Pancreas (tissue), 10 donors: ENCODE measurements at regions not wholly inside any gene's neighbourhood (a gene's known extent, or its start where the extent isn't known, plus 50 kb on each side); places are given as distances from the start of the nearest gene placed in this dataset.

Experiments
- ATAC-seq, 4 donors: fragments of 200-7000 bp; cut with Tn5 transposase; one replicate each; pipeline versions ENCODE4 v1.8.0 to v1.9.1; 2020; ENCODE audit warnings: mild to moderate bottlenecking in 4 of 4, moderate library complexity in 4 of 4
- DNase-seq, 6 donors: peaks; one replicate each; pipeline ENCODE4 v3.0.0-alpha.2; 2020
- FAIRE-seq: peaks from 2 replicates; lab custom pipeline; 2012; peaks lifted over from hg19 to GRCh38; lab: Jason Lieb, UNC
- H3K27ac ChIP-seq, 4 donors: fragments of 200-600 bp; sonication (generic); 1 replicate in 3 of 4; 2 replicates in 1 of 4; pipeline versions ENCODE4 v1.5.0 to v1.8.0; 2020
- H3K27me3 ChIP-seq, 4 donors: fragments of 200-600 bp; one replicate each; pipeline ENCODE4 v1.8.0; 2021
- H3K36me3 ChIP-seq, 3 donors: fragments of 200-600 bp; sonication (generic) in 1 of 3; one replicate each; pipeline versions ENCODE4 v1.5.0 to v1.8.0; 2020 to 2021
- H3K4me1 ChIP-seq, 3 donors: fragments of 200-600 bp; one replicate each; pipeline ENCODE4 v1.8.0; 2021
- H3K4me3 ChIP-seq, 4 donors: fragments of 200-600 bp; sonication (generic) in 2 of 4; one replicate each; pipeline versions ENCODE4 v1.5.0 to v1.8.0; 2020 to 2021
- H3K9me3 ChIP-seq, 4 donors: fragments of 200-600 bp; one replicate each; pipeline ENCODE4 v1.8.0; 2021
- WGBS, 2 donors: extraction: QIAGEN DNeasy Blood & Tissue Kit; methylation state at CpG; one replicate each; pipeline ENCODE4 v1.1.7; 2013; 5-methylcytosine and 5-hydroxymethylcytosine counted together
- intact Hi-C, 3 donors: fragments of 100-400 bp; cut with DNase I; formaldehyde crosslinking; loops; one replicate each; pipeline versions ENCODE4 v1.11.1 to v1.14.2; 2022
- TF ChIP-seq, protein P1 (sequence below), 4 donors: fragments of 200-600 bp; sonication (generic) in 3 of 4; IDR thresholded peaks; one replicate each; pipeline versions ENCODE4 v1.5.0 to v1.8.0; 2021; ENCODE audit warnings: antibody characterized with exemption in 4 of 4
- donor health status: healthy with polysubstance abuse.
- donor health status: DM: no; HTN: no; CAD: no; lungs with moderate emphysema.
- donor health status: DM: no; HTN: no; CAD: no.
- donor health status: control.
- donor health status: control.
- donor health status: Bipolar disorder and iron deficiency.
- donor health status: DM: yes; HTN: yes; CAD: no.
- donor health status: DM: no; HTN: no; CAD: no.
- donor health status: DM: no; HTN: no; CAD: no.
- donor health status: DM: yes; HTN: yes; CAD: no.

DNA sequence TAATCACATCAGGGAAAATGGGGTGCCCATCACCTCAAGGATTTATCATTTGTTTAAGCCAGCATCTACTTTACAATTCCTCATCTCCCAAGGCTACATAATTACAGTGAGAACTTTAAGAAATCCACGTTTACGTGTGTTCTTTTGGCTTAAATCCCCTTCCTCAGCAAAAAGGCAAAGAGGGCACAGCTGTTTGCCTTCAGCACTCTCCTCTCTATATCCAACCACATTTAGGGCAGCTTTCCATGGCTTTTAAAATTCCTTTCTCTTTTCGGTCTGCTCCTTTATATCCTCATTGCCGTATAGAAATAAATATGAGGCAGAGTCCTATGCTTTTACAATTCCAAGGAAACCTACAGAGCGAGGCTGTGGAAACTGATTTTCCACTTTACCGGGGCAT is 175.9 kb downstream of the EMP1 start:
- Histone ChIP-seq H3K9me3 (no peaks in the 10 kb centered on the region), H3K4me1 (peaks cover 0 to 7% (median 0%) of the 10 kb centered on the region in 3 donors), H3K36me3 (no peaks in the 10 kb centered on the region), H3K27ac (no peak overlapping the region), H3K27me3 (no peaks in the 10 kb centered on the region), H3K4me3 (no peak overlapping the region)
- no peak for DNase-seq
- 83% methylated on average over 6 of the region's 6 CpGs for WGBS, 2 donors
- intact Hi-C loops, result no loop called here
- TF ChIP-seq, protein P1, sequence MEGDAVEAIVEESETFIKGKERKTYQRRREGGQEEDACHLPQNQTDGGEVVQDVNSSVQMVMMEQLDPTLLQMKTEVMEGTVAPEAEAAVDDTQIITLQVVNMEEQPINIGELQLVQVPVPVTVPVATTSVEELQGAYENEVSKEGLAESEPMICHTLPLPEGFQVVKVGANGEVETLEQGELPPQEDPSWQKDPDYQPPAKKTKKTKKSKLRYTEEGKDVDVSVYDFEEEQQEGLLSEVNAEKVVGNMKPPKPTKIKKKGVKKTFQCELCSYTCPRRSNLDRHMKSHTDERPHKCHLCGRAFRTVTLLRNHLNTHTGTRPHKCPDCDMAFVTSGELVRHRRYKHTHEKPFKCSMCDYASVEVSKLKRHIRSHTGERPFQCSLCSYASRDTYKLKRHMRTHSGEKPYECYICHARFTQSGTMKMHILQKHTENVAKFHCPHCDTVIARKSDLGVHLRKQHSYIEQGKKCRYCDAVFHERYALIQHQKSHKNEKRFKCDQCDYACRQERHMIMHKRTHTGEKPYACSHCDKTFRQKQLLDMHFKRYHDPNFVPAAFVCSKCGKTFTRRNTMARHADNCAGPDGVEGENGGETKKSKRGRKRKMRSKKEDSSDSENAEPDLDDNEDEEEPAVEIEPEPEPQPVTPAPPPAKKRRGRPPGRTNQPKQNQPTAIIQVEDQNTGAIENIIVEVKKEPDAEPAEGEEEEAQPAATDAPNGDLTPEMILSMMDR (IDR thresholded peaks at IDR 0.05), result no peak
- ATAC-seq, result no peak
- FAIRE-seq, result no peak

DNA sequence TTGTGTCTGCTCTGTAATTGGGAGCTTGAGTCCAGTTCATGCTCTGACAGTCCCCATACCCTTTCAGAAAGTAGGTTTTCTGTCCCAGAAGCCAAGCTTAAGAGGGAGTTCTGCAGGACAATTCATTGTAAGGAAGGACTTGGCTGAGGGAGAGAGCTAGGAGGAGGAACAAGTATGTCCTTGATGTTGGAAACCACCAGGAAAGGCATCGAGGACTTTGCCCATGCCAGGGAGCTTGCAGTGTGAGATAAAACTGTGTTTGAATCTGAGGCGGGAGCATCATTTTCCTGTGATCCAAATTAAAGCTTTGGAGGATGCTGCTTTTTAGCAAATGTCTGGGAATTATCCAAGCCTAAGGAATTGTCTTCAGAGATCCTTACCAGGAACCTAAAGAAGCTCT is 175.3 kb downstream of the EMP1 start:
- 64 to 68% methylated on average over 2 of the region's 2 CpGs for WGBS, 2 donors
- no peak for DNase-seq
- no peak overlapping the region for H3K4me3 ChIP-seq
- H3K27ac ChIP-seq, result no peak overlapping the region
- H3K9me3 ChIP-seq, result no peaks in the 10 kb centered on the region
- H3K27me3 ChIP-seq, result no peaks in the 10 kb centered on the region
- no peaks in the 10 kb centered on the region for H3K36me3 ChIP-seq
- H3K4me1 ChIP-seq, result peaks cover 0 to 7% (median 0%) of the 10 kb centered on the region in 3 donors
- TF ChIP-seq, protein P1 (IDR thresholded peaks at IDR 0.05), result no peak
- ATAC-seq, result no peak
- intact Hi-C loops, result no loop called here
- no peak for FAIRE-seq

DNA sequence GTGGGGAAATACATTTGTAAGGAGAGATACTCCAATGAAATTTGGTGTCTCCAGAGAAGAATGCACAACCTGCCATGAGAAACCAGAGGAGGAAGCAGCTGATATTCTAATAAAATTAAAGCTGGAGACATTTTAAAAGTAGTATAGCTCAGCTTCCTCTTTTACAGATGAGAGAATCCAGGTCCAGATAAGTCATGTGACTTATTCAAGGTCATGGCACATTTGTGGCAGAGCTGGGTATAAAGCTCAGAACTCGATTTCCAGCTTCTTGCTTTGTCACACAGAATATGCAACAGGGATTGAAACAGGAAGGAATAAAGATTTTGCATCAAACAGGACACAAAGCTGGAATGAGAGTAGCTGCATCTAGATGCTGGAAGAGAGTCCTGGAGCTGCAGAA is 174.8 kb downstream of the EMP1 start:
- intact Hi-C loops, result no loop called here
- Histone ChIP-seq H3K4me1 (peaks cover 0 to 7% (median 0%) of the 10 kb centered on the region in 3 donors), H3K9me3 (no peaks in the 10 kb centered on the region), H3K27me3 (no peaks in the 10 kb centered on the region), H3K27ac (no peak overlapping the region), H3K4me3 (no peak overlapping the region), H3K36me3 (no peaks in the 10 kb centered on the region)
- TF ChIP-seq, protein P1 (IDR thresholded peaks at IDR 0.05), result no peak
- 11 to 16% methylated on average over 1 of the region's 1 CpG for WGBS, 2 donors
- FAIRE-seq, result no peak
- DNase-seq, result no peak
- peak in 2 of 4 donors; percentile 35 to 60 for ATAC-seq

DNA sequence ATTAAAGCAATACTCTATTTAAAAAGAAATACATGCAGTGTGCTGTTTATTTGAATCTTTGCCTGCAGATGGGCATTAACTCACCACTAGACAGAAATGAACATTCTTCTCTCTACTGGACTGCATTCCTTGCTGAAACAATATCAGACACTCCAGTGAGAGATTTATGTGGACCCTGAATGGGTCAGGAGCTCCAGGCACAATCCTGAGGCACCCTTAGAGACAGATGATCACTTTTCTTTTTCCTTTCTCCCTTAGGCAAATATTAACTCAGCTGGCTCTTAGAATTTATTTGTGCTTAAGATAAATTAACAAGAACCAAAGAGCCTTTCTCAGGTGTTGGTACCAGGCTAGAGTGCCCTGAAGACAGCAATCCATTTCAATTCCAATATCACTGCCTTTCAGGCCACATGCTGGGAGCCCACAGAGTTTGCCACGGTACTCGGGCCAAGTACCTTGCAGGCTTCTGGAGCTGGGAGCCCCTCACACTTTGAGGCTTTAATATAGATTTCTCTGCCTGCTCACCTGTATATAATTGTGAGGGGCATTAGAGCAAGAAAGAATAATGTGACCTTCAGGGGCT is 173.0 kb downstream of the EMP1 start:
- 35 to 36% methylated on average over 2 of the region's 2 CpGs for WGBS, 2 donors
- H3K4me3 ChIP-seq, result no peak overlapping the region
- intact Hi-C loops, result no loop called here
- no peaks in the 10 kb centered on the region for H3K9me3 ChIP-seq
- peaks cover 0 to 7% (median 0%) of the 10 kb centered on the region in 3 donors for H3K4me1 ChIP-seq
- no peaks in the 10 kb centered on the region for H3K27me3 ChIP-seq
- no peak overlapping the region for H3K27ac ChIP-seq
- FAIRE-seq (no peak), DNase-seq (no peak), ATAC-seq (peak in 2 of 4 donors; percentile 43 to 44)
- H3K36me3 ChIP-seq, result no peaks in the 10 kb centered on the region
- TF ChIP-seq, protein P1 (IDR thresholded peaks at IDR 0.05), result no peak

DNA sequence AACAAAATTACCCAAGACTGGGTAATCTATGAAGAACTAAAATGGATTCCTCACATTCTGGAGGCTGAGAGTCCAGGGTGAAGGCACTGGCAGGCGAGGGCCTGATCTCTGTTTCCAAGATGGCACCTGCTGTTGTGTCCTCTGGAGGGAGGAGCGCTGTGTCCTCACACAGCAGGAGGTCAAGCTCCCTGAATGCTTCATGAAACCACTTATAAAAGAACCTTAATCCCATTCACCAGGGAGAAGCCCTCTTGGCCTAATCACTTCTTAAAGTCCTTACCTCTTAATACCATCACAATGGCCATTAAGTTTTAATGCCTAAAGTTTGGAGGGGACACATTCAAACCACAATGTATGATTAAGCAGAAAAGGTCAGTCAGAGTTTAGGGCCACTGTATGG is 172.4 kb downstream of the EMP1 start:
- ATAC-seq, result no peak
- Histone ChIP-seq H3K27me3 (no peaks in the 10 kb centered on the region), H3K9me3 (no peaks in the 10 kb centered on the region), H3K4me3 (no peak overlapping the region), H3K27ac (no peak overlapping the region), H3K4me1 (peaks cover 0 to 7% (median 0%) of the 10 kb centered on the region in 3 donors), H3K36me3 (no peaks in the 10 kb centered on the region)
- TF ChIP-seq, protein P1 (IDR thresholded peaks at IDR 0.05), result no peak
- no peak for DNase-seq
- intact Hi-C loops, result no loop called here
- no peak for FAIRE-seq
- WGBS, 2 donors, result 96 to 98% methylated on average over 2 of the region's 2 CpGs
